ENCODE measurements at regions not wholly inside any gene's neighbourhood (a gene's known extent, or its start where the extent isn't known, plus 50 kb on each side); places are given as distances from the start of the nearest gene placed in this dataset.

- ATAC-seq (no peak), DNase-seq (ENCODE audit: low read depth, low spot score) (no peak)
- Histone ChIP-seq H3K4me3 (replicated peaks in 1 of 2; ENCODE audit: low read depth in 1 of 2, low read length in 2 of 2) (no peak overlapping the region), H3K79me2 (ENCODE audit: insufficient read depth, low read length) (no peaks in the 10 kb centered on the region), H3K4me2 (ENCODE audit: low read length) (no peak overlapping the region), H3K27me3 (ENCODE audit: insufficient read depth, low read length) (no peaks in the 10 kb centered on the region), H3K27ac (ENCODE audit: low read depth, low read length) (no peak overlapping the region), H3K4me1 (ENCODE audit: control insufficient read depth in 1 of 2, insufficient read depth in 2 of 2, low read length in 2 of 2) (no peaks in the 10 kb centered on the region), H3K9ac (ENCODE audit: low read length) (no peak overlapping the region), H2AFZ (ENCODE audit: low read depth, low read length, poor library complexity, severe bottlenecking) (no peak overlapping the region), H3K9me2 (ENCODE audit: insufficient read depth) (peaks cover 2% of the 10 kb centered on the region; the same call in 1 of the 2 replicates), H3K9me3 (ENCODE audit: control insufficient read depth in 1 of 2, insufficient read depth in 1 of 2, low read depth in 1 of 2, low read length in 2 of 2) (no peaks in the 10 kb centered on the region), H3K36me3 (ENCODE audit: control insufficient read depth in 1 of 2, insufficient read depth in 2 of 2, low read length in 2 of 2) (no peaks in the 10 kb centered on the region), H4K20me1 (ENCODE audit: insufficient read depth) (no peaks in the 10 kb centered on the region)
- ChIA-PET CTCF (no interaction called here), POLR2A (no interaction called here), RAD21 (ENCODE audit: low non-redundant PET in 1 of 2, low total read pairs in 2 of 2, uncharacterized antibody in 2 of 2, unreplicated experiment in 2 of 2) (no interaction called here)
- intact Hi-C loops (cut with micrococcal nuclease), result no loop called here
- BruUV-seq (replicated peaks), result no TSS peak
- TF ChIP-seq RAD21 (IDR thresholded peaks at IDR 0.05; ENCODE audit: low read depth) (no peak), POLR2A (IDR thresholded peaks at IDR 0.05; ENCODE audit: borderline replicate concordance, extremely low read depth, insufficient read depth, insufficient read length) (no peak)
These were observed 282.7 kb downstream of the ENC1 start for GRCh38 chr5:74357827-74358226.

GRCh38 chr5:74356009-74356695, 284.4 kb downstream of the ENC1 start:
- ChIA-PET POLR2A (no interaction called here), RAD21 (ENCODE audit: low non-redundant PET in 1 of 2, low total read pairs in 2 of 2, uncharacterized antibody in 2 of 2, unreplicated experiment in 2 of 2) (no interaction called here), CTCF (no interaction called here)
- Histone ChIP-seq H3K79me2 (ENCODE audit: insufficient read depth, low read length) (no peaks in the 10 kb centered on the region), H2AFZ (ENCODE audit: low read depth, low read length, poor library complexity, severe bottlenecking) (no peak overlapping the region), H3K4me1 (ENCODE audit: control insufficient read depth in 1 of 2, insufficient read depth in 2 of 2, low read length in 2 of 2) (no peaks in the 10 kb centered on the region), H3K4me3 (replicated peaks in 1 of 2; ENCODE audit: low read depth in 1 of 2, low read length in 2 of 2) (no peak overlapping the region), H3K27ac (ENCODE audit: low read depth, low read length) (no peak overlapping the region), H3K9me2 (ENCODE audit: insufficient read depth) (peaks cover 2% of the 10 kb centered on the region; the same call in 1 of the 2 replicates), H3K9me3 (ENCODE audit: control insufficient read depth in 1 of 2, insufficient read depth in 1 of 2, low read depth in 1 of 2, low read length in 2 of 2) (no peaks in the 10 kb centered on the region), H3K9ac (ENCODE audit: low read length) (no peak overlapping the region), H3K27me3 (ENCODE audit: insufficient read depth, low read length) (no peaks in the 10 kb centered on the region), H4K20me1 (ENCODE audit: insufficient read depth) (no peaks in the 10 kb centered on the region), H3K36me3 (ENCODE audit: control insufficient read depth in 1 of 2, insufficient read depth in 2 of 2, low read length in 2 of 2) (no peaks in the 10 kb centered on the region), H3K4me2 (ENCODE audit: low read length) (no peak overlapping the region)
- ATAC-seq (no peak), DNase-seq (ENCODE audit: low read depth, low spot score) (no peak)
- no TSS peak for BruUV-seq (replicated peaks)
- TF ChIP-seq CBX3 (IDR thresholded peaks at IDR 0.05; ENCODE audit: low read depth) (no peak), ZNF274 (IDR thresholded peaks at IDR 0.05; ENCODE audit: low read depth, low read length) (no peak), EZH2 (IDR thresholded peaks at IDR 0.05) (no peak), TCF7L2 (IDR thresholded peaks at IDR 0.05; ENCODE audit: borderline replicate concordance, extremely low read depth, insufficient read depth, insufficient read length) (no peak), CEBPB (IDR thresholded peaks at IDR 0.05; ENCODE audit: low read depth) (no peak), ZFX (IDR thresholded peaks at IDR 0.05) (no peak), EZH2phosphoT487 (IDR thresholded peaks at IDR 0.05; ENCODE audit: borderline replicate concordance) (no peak)
- TF ChIP-seq, protein P1, sequence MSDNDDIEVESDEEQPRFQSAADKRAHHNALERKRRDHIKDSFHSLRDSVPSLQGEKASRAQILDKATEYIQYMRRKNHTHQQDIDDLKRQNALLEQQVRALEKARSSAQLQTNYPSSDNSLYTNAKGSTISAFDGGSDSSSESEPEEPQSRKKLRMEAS (IDR thresholded peaks at IDR 0.05), result no peak
- intact Hi-C loops (cut with micrococcal nuclease), result no loop called here
